Loucy (cell line): ENCODE measurements at regions not wholly inside any gene's neighbourhood (a gene's known extent, or its start where the extent isn't known, plus 50 kb on each side); places are given as distances from the start of the nearest gene placed in this dataset.

ENCODE experiments used
- H2AFZ ChIP-seq: fragments of 200-600 bp; sonication (generic); 2 replicates; pipeline ENCODE4 v1.6.0; 2016; ENCODE audit warnings: antibody characterized with exemption, mild to moderate bottlenecking, low read length, moderate library complexity
- H3F3A ChIP-seq: fragments of 200-600 bp; 2 replicates; pipeline ENCODE4 v1.6.0; 2016; ENCODE audit warnings: antibody characterized with exemption, low read depth, mild to moderate bottlenecking
- H3K27me3 ChIP-seq: fragments of 200-600 bp; sonication (generic); 2 replicates; pipeline ENCODE4 v1.6.1; 2014; ENCODE audit warnings: low read length, mild to moderate bottlenecking; ENCODE audit not compliant: insufficient read depth, poor library complexity, severe bottlenecking
- H3K36me3 ChIP-seq: fragments of 200-600 bp; sonication (generic); 2 replicates; pipeline ENCODE4 v1.6.1; 2016; ENCODE audit warnings: low read length; ENCODE audit not compliant: insufficient read depth
- H3K4me1 ChIP-seq: fragments of 200-600 bp; sonication (generic); 2 replicates; pipeline ENCODE4 v1.5.1; 2014; ENCODE audit warnings: low read length, mild to moderate bottlenecking; ENCODE audit not compliant: insufficient read depth, poor library complexity, severe bottlenecking
- H3K4me2 ChIP-seq: fragments of 200-600 bp; sonication (generic); 2 replicates; pipeline ENCODE4 v1.6.0; 2014; ENCODE audit warnings: antibody characterized with exemption, low read length, low read depth, mild to moderate bottlenecking; ENCODE audit not compliant: poor library complexity, severe bottlenecking
- H3K4me3 ChIP-seq: fragments of 200-600 bp; sonication (generic); 2 replicates; pipeline ENCODE4 v1.5.1; 2014; ENCODE audit warnings: low read length, mild to moderate bottlenecking, mixed read lengths; ENCODE audit not compliant: poor library complexity, severe bottlenecking
- H3K79me2 ChIP-seq: fragments of 200-600 bp; sonication (generic); 2 replicates; pipeline ENCODE4 v1.6.1; 2014; ENCODE audit warnings: low read length; ENCODE audit not compliant: insufficient read depth
- H3K9ac ChIP-seq: fragments of 200-600 bp; sonication (generic); 2 replicates; pipeline ENCODE4 v1.6.0; 2014; ENCODE audit warnings: mild to moderate bottlenecking, low read depth, low read length, moderate library complexity; ENCODE audit not compliant: poor library complexity, severe bottlenecking
- H3K9me2 ChIP-seq: fragments of 200-600 bp; sonication (generic); replicated peaks from 2 replicates; pipeline ENCODE4 v1.6.1; 2016; ENCODE audit warnings: low read depth, low read length, mixed read lengths
- H3K9me3 ChIP-seq: fragments of 200-600 bp; sonication (generic); 2 replicates; pipeline ENCODE4 v1.6.1; 2014; ENCODE audit warnings: mild to moderate bottlenecking, antibody characterized with exemption, low read length, low read depth; ENCODE audit not compliant: insufficient read depth
- H4K20me1 ChIP-seq: fragments of 200-600 bp; sonication (generic); 2 replicates; pipeline ENCODE4 v1.6.0; 2014; ENCODE audit warnings: antibody characterized with exemption, low read length, mild to moderate bottlenecking; ENCODE audit not compliant: insufficient read depth, poor library complexity, severe bottlenecking
- CTCF ChIP-seq: fragments of 200-600 bp; sonication (generic); conservative IDR thresholded peaks from 2 replicates; pipeline ENCODE4 v1.5.1; 2014; ENCODE audit warnings: mild to moderate bottlenecking, antibody characterized with exemption, low read length
- EZH2phosphoT487 ChIP-seq: fragments of 200-600 bp; IDR thresholded peaks from 2 replicates; pipeline ENCODE4 v1.6.1; 2018; ENCODE audit warnings: antibody characterized with exemption, mild to moderate bottlenecking, moderate library complexity, borderline replicate concordance

GRCh38 chr5:44945743-44946142, 137.0 kb downstream of the MRPS30 start:
- Histone ChIP-seq H3F3A (no peaks in the 10 kb centered on the region), H3K9me3 (no peaks in the 10 kb centered on the region), H3K4me3 (no peak overlapping the region), H3K79me2 (no peaks in the 10 kb centered on the region), H3K4me2 (no peak overlapping the region), H3K9me2 (no peaks in the 10 kb centered on the region), H3K9ac (no peak overlapping the region), H2AFZ (no peak overlapping the region), H3K36me3 (no peaks in the 10 kb centered on the region), H3K27me3 (no peaks in the 10 kb centered on the region), H4K20me1 (no peaks in the 10 kb centered on the region), H3K4me1 (no peaks in the 10 kb centered on the region)
- TF ChIP-seq EZH2phosphoT487 (no peak), CTCF (no peak)

- no peaks in the 10 kb centered on the region for H3K36me3 ChIP-seq
- no peaks in the 10 kb centered on the region for H4K20me1 ChIP-seq
- no peak overlapping the region for H3K4me3 ChIP-seq
- no peaks in the 10 kb centered on the region for H3K4me1 ChIP-seq
- H3K79me2 ChIP-seq, result no peaks in the 10 kb centered on the region
- no peak overlapping the region for H2AFZ ChIP-seq
- H3K4me2 ChIP-seq, result no peak overlapping the region
- H3K9ac ChIP-seq, result no peak overlapping the region
- no peaks in the 10 kb centered on the region for H3F3A ChIP-seq
- H3K9me2 ChIP-seq, result no peaks in the 10 kb centered on the region
- no peaks in the 10 kb centered on the region for H3K27me3 ChIP-seq
- no peaks in the 10 kb centered on the region for H3K9me3 ChIP-seq
- TF ChIP-seq EZH2phosphoT487 (no peak), CTCF (no peak)
Measured at GRCh38 chr5:44949687-44950086, 140.9 kb downstream of the MRPS30 start.

- no peaks in the 10 kb centered on the region for H3K9me2 ChIP-seq
- TF ChIP-seq CTCF (no peak), EZH2phosphoT487 (no peak)
- H3K4me3 ChIP-seq, result no peak overlapping the region
- H3K9me3 ChIP-seq, result no peaks in the 10 kb centered on the region
- H3F3A ChIP-seq, result no peaks in the 10 kb centered on the region
- no peaks in the 10 kb centered on the region for H3K79me2 ChIP-seq
- no peak overlapping the region for H3K4me2 ChIP-seq
- no peaks in the 10 kb centered on the region for H4K20me1 ChIP-seq
- no peaks in the 10 kb centered on the region for H3K27me3 ChIP-seq
- H2AFZ ChIP-seq, result no peak overlapping the region
- H3K4me1 ChIP-seq, result no peaks in the 10 kb centered on the region
- no peaks in the 10 kb centered on the region for H3K36me3 ChIP-seq
- H3K9ac ChIP-seq, result no peak overlapping the region
Measured at GRCh38 chr5:44951371-44951770, 142.6 kb downstream of the MRPS30 start.
